GM06990 (cell line): ENCODE measurements at regions not wholly inside any gene's neighbourhood (a gene's known extent, or its start where the extent isn't known, plus 50 kb on each side); places are given as distances from the start of the nearest gene placed in this dataset.

Source experiments
- DNase-seq: peaks from one replicate; pipeline ENCODE4 v3.0.0-alpha.2; 2011; ENCODE audit not compliant: insufficient read length; ENCODE audit errors: extremely low read depth
- H3K27me3 ChIP-seq: replicated peaks from 2 replicates; pipeline ENCODE4 v1.6.0; 2011; ENCODE audit warnings: low read length; ENCODE audit not compliant: control insufficient read depth, insufficient read depth
- H3K36me3 ChIP-seq: 2 replicates; pipeline ENCODE4 v1.5.1; 2011; ENCODE audit warnings: low read length; ENCODE audit not compliant: control insufficient read depth, insufficient read depth
- H3K4me3 ChIP-seq: replicated peaks from 2 replicates; pipeline ENCODE4 v1.5.1; 2011; ENCODE audit warnings: low read depth, mild to moderate bottlenecking, control low read depth, low read length
- TF ChIP-seq, protein P1 (sequence below): IDR thresholded peaks from 2 replicates; pipeline ENCODE4 v1.5.1; 2011; ENCODE audit warnings: low read length, control low read depth, mild to moderate bottlenecking, inconsistent platforms; ENCODE audit not compliant: insufficient read depth, poor library complexity, severe bottlenecking

DNA sequence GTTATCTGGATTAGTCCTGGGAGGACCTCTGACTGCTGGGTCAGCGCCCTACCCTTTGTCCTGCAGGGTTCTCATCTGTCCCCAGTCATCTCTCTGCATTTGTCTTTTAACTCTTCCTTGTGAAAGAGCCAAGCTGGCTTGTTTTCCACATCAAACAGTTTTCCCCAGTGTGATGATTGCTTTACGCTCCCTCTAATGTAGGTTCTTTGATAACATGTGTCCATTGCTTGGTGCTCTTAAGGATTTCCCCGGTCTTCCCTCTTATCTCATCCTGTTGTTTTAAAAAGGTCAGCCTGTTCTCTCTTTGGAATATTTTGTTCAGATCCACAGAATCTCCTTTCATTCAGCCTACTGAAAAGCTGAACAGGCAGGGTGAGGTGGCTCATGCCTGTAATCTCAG lies 792.1 kb upstream of the RAB6C start:
- TF ChIP-seq, protein P1, sequence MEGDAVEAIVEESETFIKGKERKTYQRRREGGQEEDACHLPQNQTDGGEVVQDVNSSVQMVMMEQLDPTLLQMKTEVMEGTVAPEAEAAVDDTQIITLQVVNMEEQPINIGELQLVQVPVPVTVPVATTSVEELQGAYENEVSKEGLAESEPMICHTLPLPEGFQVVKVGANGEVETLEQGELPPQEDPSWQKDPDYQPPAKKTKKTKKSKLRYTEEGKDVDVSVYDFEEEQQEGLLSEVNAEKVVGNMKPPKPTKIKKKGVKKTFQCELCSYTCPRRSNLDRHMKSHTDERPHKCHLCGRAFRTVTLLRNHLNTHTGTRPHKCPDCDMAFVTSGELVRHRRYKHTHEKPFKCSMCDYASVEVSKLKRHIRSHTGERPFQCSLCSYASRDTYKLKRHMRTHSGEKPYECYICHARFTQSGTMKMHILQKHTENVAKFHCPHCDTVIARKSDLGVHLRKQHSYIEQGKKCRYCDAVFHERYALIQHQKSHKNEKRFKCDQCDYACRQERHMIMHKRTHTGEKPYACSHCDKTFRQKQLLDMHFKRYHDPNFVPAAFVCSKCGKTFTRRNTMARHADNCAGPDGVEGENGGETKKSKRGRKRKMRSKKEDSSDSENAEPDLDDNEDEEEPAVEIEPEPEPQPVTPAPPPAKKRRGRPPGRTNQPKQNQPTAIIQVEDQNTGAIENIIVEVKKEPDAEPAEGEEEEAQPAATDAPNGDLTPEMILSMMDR = no peak
- DNase-seq = no peak
- H3K4me3 ChIP-seq = no peak overlapping the region
- H3K36me3 ChIP-seq = no peaks in the 10 kb centered on the region
- H3K27me3 ChIP-seq = no peaks in the 10 kb centered on the region

DNA sequence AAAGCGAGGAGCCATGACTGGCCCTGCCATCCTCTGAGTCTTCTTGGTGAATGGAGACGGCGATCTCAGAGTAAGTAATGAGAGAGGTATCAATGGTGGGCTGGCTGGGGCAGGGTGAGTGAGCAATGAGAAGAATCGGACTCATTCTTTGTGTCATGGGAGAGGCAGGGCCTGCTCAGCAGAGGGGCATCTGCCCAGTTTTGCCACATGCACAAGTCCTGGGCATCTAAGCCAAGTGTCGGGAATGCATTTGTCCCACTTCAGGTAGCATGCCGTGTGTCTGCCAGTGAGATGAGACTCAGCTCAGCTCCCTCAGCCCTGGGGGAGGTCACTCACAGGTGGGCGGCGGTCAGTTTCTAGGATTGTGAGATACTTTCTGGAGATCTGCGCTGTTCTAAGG lies 791.0 kb upstream of the RAB6C start:
- no peak for DNase-seq
- Histone ChIP-seq H3K27me3 (no peaks in the 10 kb centered on the region), H3K4me3 (no peak overlapping the region), H3K36me3 (no peaks in the 10 kb centered on the region)
- TF ChIP-seq, protein P1 = no peak

- H3K27me3 ChIP-seq = no peaks in the 10 kb centered on the region
- no peaks in the 10 kb centered on the region for H3K36me3 ChIP-seq
- TF ChIP-seq, protein P1 = no peak
- no peak overlapping the region for H3K4me3 ChIP-seq
- DNase-seq = no peak
Measured at GRCh38 chr2:129189617-129190319, 789.7 kb upstream of the RAB6C start.

- Histone ChIP-seq H3K27me3 (no peaks in the 10 kb centered on the region), H3K36me3 (no peaks in the 10 kb centered on the region), H3K4me3 (no peak overlapping the region)
- TF ChIP-seq, protein P1 = no peak
- DNase-seq = no peak
Measured at GRCh38 chr2:129190494-129190893, 789.0 kb upstream of the RAB6C start.

DNA sequence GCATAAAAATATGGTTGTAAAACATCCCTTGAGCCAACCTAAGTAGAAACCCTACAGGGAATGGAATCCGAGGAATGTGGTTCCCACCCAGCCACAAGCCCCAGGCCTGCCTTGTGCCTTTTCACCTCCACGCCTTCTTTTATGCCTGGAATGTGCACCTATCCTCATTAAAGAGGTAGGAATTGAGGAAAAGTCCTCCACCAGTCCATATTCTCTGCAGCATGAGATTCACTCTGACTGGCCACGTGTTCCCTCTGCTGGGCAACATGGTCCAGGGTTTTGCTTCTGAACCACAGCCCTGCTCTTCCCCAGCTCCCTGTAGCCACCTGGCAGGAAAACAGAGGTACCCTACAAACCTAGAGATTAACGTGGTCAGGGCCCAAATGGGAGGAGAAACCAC lies 787.9 kb upstream of the RAB6C start:
- Histone ChIP-seq H3K36me3 (no peaks in the 10 kb centered on the region), H3K27me3 (no peaks in the 10 kb centered on the region), H3K4me3 (no peak overlapping the region)
- TF ChIP-seq, protein P1 = no peak
- no peak for DNase-seq

GRCh38 chr2:129192117-129192516 lies 787.3 kb upstream of the RAB6C start:
- Histone ChIP-seq H3K27me3 (no peaks in the 10 kb centered on the region), H3K36me3 (no peaks in the 10 kb centered on the region), H3K4me3 (no peak overlapping the region)
- TF ChIP-seq, protein P1 = peak; percentile 55
- no peak for DNase-seq
